HG03469 (cell line): ENCODE measurements at regions not wholly inside any gene's neighbourhood (a gene's known extent, or its start where the extent isn't known, plus 50 kb on each side); places are given as distances from the start of the nearest gene placed in this dataset.
"Not testable (repeated sequence)": the region's sequence is repeated elsewhere in the genome, so short reads cannot be mapped to it uniquely, and the experiment has no call there.

Experiments
- ATAC-seq: cut with Tn5 transposase; IDR thresholded peaks from one replicate; pipeline ENCODE4 v1.9.1; 2021; ENCODE audit warnings: mild to moderate bottlenecking, moderate library complexity, moderate number of reproducible peaks; ENCODE audit not compliant: unreplicated experiment

- no peak for ATAC-seq
Observed at GRCh38 chr4:24211856-24212255, 322.0 kb upstream of the PPARGC1A start.

GRCh38 chr4:24210332-24210902 lies 320.6 kb upstream of the PPARGC1A start:
- no peak for ATAC-seq

GRCh38 chr4:24209906-24210305 lies 320.1 kb upstream of the PPARGC1A start:
- ATAC-seq: no peak

- no peak for ATAC-seq
Observed at GRCh38 chr4:24209131-24209530, 319.3 kb upstream of the PPARGC1A start.

GRCh38 chr4:24208691-24209090 lies 318.8 kb upstream of the PPARGC1A start:
- ATAC-seq: no peak

GRCh38 chr4:24204708-24205107 lies 314.9 kb upstream of the PPARGC1A start:
- not testable (repeated sequence) for ATAC-seq

- no peak for ATAC-seq
Observed at GRCh38 chr4:24203926-24204325, 314.1 kb upstream of the PPARGC1A start.

- ATAC-seq: no peak
Observed at GRCh38 chr4:24202579-24202978, 312.7 kb upstream of the PPARGC1A start.

GRCh38 chr4:24197955-24198354 lies 308.1 kb upstream of the PPARGC1A start:
- ATAC-seq: no peak

GRCh38 chr4:24196785-24197184 lies 306.9 kb upstream of the PPARGC1A start:
- no peak for ATAC-seq

GRCh38 chr4:24195991-24196736 lies 306.3 kb upstream of the PPARGC1A start:
- no peak for ATAC-seq

- no peak for ATAC-seq
Observed at GRCh38 chr4:24192018-24192641, 302.3 kb upstream of the PPARGC1A start.

GRCh38 chr4:24190761-24191695 lies 301.2 kb upstream of the PPARGC1A start:
- no peak for ATAC-seq

GRCh38 chr4:24188459-24188858 lies 298.6 kb upstream of the PPARGC1A start:
- no peak for ATAC-seq

- ATAC-seq: no peak
Observed at GRCh38 chr4:24186466-24186865, 296.6 kb upstream of the PPARGC1A start.

GRCh38 chr4:24181005-24181404 lies 291.2 kb upstream of the PPARGC1A start:
- no peak for ATAC-seq

- no peak for ATAC-seq
Observed at GRCh38 chr4:24180586-24180985, 290.7 kb upstream of the PPARGC1A start.

- no peak for ATAC-seq
Observed at GRCh38 chr4:24179201-24179840, 289.5 kb upstream of the PPARGC1A start.

GRCh38 chr4:24177443-24177842 lies 287.6 kb upstream of the PPARGC1A start:
- not testable (repeated sequence) for ATAC-seq

- no peak for ATAC-seq
Observed at GRCh38 chr4:24175707-24176106, 285.9 kb upstream of the PPARGC1A start.

- ATAC-seq: no peak
Observed at GRCh38 chr4:24174602-24175001, 284.8 kb upstream of the PPARGC1A start.
